GM21423 (cell line): ENCODE measurements at regions not wholly inside any gene's neighbourhood (a gene's known extent, or its start where the extent isn't known, plus 50 kb on each side); places are given as distances from the start of the nearest gene placed in this dataset.

Experiments
- ATAC-seq: cut with Tn5 transposase; IDR thresholded peaks from one replicate; pipeline ENCODE4 v1.9.1; 2021; ENCODE audit warnings: mild to moderate bottlenecking, moderate library complexity; ENCODE audit not compliant: unreplicated experiment

- no peak for ATAC-seq
Measured at GRCh38 chr12:108029051-108029835, 99.8 kb upstream of the WSCD2 start.

DNA sequence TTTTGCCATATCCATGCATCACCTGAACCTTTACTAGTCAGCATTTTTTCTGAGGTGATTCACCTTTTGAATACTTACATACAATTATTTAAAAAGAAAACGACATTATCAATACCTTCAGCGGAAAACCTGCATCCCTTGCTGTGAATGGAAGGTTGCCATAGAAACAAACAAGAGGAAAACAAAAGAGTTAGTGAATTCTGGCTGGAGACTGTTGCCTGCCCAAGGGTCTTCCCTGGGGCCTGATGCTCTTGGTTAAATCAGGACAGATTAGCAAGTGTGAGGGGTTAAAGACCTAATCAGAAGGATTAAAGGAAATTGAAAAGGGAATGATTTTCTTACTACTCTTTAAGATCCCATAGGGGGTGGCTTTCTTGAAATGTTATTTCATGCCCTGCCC is 96.0 kb upstream of the WSCD2 start:
- no peak for ATAC-seq

GRCh38 chr12:108035372-108035771 is 93.7 kb upstream of the WSCD2 start:
- ATAC-seq, result no peak

DNA sequence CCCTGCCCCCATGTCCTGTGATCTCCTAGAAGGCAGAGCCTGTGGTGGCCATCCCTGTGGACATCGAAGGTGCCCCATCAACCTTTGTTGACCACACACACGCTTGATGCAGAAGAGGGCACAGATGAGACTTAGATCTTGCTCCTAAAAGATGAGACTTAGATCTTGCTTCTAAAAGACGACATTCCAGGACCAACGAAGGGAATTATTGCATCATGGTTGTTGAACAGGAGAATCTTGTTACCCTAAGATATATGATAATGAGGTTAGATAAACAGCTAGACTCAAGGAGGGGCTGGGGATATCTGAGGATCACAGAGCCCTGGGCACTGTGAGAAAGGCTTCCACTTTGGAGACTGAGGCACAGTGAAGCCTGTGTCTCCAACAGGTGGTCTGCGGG is 91.1 kb upstream of the WSCD2 start:
- no peak for ATAC-seq

DNA sequence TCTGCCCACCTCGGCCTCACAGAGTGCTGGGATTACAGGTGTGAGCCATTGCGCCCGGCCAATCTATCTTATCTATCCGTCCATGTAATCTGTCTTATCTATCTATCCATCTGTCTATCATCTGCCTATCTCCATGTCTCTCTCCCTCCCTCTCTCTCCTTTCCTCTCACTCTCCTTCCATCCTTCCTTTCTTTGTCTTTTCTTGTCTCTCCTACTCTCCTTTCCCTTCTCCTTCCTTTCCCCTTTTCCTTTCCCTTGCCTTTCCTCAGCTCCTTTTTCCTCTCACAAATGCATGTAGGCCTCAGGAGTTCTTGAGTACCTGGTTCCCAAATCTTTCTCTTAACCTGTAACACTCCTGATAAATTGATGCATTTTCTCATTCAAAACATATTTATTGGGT is 89.3 kb upstream of the WSCD2 start:
- ATAC-seq, result no peak

DNA sequence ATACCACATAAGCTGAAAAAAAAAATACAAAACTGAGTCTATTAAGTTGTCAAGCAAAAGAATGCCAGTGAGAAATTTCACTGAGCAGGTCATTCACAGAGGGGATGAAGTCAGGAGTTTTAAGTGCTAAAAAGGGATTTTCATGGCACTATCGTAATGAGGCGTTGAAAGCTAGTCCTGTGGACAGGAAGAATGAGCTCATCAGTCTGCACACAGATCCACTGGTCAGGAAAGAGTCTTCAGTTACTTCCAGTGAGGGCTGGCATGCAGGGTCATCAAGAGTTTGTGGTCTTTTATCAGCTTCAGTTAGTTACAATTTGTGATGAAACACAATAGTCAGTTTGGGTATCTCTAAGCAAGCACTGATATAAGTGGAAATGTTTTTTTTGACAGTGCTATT is 88.1 kb upstream of the WSCD2 start:
- ATAC-seq, result no peak

DNA sequence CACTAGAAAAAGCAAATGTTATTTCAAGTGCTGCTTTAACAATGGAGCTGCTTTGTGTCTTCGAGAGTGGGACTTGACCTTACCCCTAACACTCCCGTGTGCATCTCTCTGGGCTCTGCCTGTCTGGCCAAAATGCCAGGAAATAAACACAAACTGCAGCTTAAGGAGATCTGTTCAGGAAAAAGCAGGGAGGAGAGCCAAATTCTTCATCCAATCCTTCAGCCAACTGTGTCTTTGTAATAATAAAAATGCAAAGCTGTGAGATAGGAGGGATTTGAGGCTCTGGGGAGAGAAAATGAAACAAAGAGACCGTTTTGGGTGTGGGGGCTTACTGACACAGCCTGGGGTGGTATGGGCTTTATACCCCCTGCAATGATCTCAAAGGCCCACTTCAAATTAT is 85.8 kb upstream of the WSCD2 start:
- no peak for ATAC-seq

DNA sequence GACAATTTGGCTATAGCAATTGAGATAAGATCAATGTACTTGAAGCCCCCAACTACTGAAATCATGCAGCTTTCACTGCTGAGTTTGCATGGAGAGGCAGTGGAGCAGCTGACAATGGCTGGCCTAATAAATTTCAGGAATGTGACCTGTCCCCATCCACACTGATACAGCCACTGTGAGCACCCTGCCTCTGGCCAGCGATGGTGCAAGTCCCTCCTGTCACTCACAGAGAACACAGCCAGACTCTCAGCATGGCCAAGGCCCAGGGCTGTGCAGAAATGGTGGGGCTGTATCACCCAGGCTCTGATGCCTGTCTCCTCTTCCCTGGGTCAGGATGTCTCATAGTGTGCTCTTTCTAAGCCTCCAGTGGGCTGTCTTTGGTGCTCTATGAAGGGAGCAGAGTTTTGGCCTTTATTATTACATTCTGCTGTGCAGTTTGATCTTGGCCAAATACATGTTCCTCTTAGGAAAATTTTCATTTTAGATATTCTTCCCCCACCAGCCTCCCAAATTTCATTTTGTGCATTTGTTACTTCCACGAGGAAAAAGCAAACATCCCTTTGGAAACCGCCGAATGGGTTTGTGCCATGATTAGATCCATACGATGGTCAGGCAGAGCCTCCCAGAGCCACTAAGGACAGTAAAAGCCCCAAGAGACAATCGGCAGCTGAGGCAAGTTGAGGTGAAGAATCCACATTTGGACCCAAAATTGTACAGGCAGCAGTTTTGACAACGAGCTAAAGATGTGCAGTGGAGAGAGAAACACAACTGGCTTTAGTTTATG is 85.1 kb upstream of the WSCD2 start:
- no peak for ATAC-seq

- ATAC-seq, result no peak
Measured at GRCh38 chr12:108046135-108046534, 83.0 kb upstream of the WSCD2 start.

- ATAC-seq, result no peak
Measured at GRCh38 chr12:108046650-108047049, 82.4 kb upstream of the WSCD2 start.

DNA sequence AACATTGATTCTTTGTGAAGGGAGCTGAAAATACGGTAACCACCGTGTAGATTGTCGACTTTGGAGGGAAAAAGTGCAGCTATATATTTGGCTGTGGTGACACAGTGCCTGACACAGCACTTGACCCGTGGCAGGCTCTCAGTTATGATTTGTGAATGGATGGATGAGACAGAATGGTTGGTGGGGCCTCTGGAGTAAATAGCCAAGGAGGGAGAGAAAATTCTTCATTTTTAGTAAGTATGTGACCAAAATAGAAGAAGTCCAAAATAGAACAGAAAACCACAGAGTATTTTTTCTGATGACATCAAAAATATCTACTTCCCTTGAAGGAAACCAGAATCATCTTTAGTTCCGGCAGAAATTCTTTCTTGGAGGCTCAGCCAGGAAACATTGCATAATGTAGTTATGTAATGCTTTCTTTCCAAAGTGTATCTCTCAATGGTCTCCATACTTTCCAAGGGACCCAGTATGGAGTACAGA is 82.0 kb upstream of the WSCD2 start:
- no peak for ATAC-seq

DNA sequence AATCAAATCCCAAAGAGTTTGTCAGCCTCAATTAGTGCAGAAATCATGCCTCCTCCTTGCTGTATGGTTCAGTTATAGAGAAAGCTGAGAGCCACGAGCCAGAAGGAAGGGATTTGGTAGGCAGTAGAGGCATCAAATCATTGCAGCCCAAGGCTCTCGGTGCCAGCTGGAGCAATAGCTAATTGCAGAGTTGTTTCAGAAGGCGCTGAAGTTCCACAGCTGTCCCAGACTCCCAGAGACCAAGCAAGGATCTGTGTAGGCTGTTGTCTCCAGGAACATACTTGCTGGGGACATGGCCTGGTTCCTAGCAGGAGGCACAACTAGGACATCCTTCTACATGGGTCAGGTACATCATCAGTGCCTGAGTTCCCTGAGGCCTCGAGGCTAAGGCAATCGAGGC is 80.4 kb upstream of the WSCD2 start:
- ATAC-seq, result no peak

DNA sequence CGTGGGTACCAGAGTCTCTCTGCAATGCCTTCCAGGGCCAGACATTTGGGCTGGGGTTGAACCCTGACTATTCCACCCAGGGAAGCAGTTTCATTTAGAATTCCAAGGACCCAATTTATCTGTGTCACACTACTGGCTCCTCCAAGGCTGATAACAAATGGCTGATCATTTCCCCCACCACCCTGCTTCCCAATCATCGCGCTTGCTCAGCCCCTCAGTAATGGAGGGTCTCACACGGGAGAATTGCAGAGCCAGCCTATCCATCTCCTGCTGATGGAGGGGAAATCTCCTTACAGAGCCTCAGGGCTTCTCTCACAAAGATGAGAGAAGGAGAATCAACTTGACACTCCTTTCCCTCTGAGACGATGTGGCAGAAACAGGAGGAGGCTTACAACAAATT is 78.4 kb upstream of the WSCD2 start:
- ATAC-seq, result no peak

- ATAC-seq, result no peak
Measured at GRCh38 chr12:108052260-108052659, 76.8 kb upstream of the WSCD2 start.

DNA sequence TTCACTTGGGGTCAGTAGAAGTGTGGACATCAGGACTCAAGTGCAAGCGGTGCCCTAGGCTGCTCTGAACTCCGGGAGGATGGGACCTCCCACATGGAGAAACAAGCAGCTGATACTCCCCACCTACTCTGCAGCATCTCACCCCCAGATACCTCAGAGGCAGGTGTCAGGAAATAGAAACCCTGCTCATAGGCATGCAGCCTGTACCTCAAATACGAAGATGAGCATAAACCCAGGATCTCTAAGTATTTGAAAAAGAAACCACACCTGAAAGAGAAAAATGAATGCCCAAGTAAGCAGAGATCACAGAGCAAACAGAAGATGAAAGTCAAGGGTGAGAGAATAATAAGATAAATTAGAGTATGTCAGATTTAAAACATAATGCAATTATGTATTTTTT is 75.6 kb upstream of the WSCD2 start:
- no peak for ATAC-seq

DNA sequence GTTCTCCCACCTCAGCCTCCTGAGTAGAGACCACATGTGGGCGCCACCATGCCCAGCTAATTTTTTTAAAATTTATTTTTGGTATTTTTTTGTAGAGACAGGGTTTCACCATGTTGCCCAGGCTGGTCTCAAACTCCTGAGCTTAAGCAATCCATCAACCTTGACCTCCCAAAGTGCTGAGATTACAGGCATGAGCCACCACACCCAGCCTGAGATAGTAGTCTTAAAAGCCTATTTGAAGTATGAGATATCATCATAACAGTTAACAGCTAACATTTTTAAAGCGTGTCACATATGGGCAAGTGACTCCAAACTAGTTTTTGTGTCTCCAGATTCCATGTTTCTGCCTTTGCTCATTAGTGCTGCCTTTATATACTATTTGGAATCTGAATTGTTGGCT is 74.6 kb upstream of the WSCD2 start:
- ATAC-seq, result no peak

DNA sequence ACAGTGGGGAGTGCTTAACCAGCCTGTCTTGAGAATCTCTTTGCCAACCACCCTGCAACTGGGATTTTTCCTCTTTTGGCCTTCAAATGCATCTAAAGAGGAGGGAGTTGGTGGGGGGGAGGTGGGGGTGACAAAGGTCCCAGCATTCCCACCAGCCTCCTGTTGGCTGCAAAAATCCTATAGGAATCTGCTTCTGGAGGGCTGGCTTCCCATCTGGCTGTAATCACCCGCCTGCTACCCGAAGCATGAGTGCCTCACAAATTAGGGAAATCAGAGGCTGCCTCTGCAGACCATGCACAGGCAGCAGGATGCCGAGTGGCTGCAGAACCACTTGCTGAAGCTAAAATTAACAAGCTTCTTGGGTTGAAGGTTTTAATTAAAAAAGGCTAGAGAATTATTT is 73.9 kb upstream of the WSCD2 start:
- no peak for ATAC-seq

DNA sequence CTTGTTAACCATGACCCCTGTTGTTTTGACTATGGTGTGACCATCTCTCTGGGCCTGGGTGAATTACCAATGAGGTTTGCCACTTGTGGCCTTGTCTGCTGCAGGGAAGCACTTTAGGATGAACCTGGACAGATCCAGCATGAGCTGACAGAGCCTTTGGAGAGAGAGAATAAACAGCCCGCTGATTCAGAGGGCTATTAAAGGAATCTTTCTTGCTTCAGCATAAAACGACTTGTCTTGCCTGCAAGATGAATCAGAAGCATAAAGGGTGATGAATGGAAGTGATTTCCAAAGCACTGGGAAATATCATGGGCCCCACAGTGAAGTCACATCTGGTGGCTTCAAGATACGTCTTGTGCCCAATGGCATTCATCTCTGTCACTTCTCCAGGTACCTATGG is 69.0 kb upstream of the WSCD2 start:
- ATAC-seq, result no peak

DNA sequence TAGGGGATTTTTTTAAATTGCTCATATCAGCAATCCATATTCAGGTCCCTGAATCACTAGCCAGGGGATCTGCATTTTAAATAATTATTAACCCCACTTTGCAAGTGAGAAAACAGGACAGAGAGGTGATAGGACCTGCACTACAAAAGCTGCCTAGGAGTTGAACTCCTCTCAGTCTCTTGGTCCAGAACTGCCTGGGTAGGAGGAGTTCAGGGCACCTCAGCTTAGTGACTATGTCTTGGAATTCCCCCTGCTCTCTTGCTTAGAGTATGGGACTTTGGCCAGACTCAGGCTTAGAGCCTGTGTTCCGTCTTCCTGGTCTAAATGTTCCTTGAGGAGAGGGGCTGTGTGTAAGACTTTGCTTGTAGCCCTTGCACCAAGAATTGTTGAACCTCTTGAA is 68.2 kb upstream of the WSCD2 start:
- ATAC-seq, result no peak

DNA sequence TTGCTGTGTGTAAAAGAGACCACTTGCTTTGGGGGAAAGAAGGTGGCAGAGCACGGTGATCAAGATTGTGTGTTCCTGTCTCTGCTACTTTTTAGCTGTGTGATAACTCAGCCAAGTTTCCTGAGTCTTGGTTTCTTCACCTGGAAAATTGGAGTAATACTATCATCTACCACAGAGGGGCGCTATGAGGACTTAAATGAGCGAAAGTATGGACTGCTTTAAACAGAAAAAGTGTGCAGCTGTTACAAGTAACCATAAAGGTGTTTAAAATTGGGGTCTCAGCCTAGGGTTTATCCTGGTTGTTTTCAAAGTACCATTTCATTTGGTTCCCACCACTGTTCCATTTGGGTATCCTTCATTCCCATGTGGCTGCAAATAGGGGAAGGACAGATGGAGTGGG is 65.9 kb upstream of the WSCD2 start:
- no peak for ATAC-seq

DNA sequence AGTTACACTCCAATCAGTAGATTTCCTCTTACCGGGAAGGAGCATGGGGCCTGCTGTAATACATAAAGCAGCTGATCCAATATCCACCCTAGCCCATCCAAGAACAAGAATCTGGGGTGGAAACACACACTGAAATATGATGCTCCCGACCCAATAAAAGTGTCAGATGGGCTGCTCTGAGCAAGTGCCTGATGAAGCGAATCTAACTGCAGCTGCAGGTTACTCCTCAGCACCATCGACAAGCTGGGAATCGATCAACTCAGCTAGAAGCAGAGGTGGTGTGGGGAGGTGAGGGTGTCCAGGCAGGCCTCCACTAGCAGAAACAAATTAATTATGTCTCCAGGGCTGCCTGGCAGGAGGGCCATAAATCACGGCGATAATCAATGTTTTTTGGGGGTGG is 64.0 kb upstream of the WSCD2 start:
- ATAC-seq, result no peak
